GM21723 (cell line): ENCODE measurements at regions not wholly inside any gene's neighbourhood (a gene's known extent, or its start where the extent isn't known, plus 50 kb on each side); places are given as distances from the start of the nearest gene placed in this dataset.

Experiments
- ATAC-seq: cut with Tn5 transposase; IDR thresholded peaks from one replicate; pipeline ENCODE4 v1.9.1; 2021; ENCODE audit warnings: mild to moderate bottlenecking, moderate library complexity; ENCODE audit not compliant: unreplicated experiment

GRCh38 chr4:173934933-173935620, 348.4 kb downstream of the FBXO8 start:
- ATAC-seq: no peak

GRCh38 chr4:173934201-173934600, 349.3 kb downstream of the FBXO8 start:
- ATAC-seq: no peak

GRCh38 chr4:173932701-173933100, 350.8 kb downstream of the FBXO8 start:
- ATAC-seq: no peak

- no peak for ATAC-seq
Measured at GRCh38 chr4:173930329-173930967, 353.0 kb downstream of the FBXO8 start.

GRCh38 chr4:173929921-173930320, 353.5 kb downstream of the FBXO8 start:
- ATAC-seq: no peak

- no peak for ATAC-seq
Measured at GRCh38 chr4:173924561-173924960, 358.9 kb downstream of the FBXO8 start.

GRCh38 chr4:173919861-173920260, 363.6 kb downstream of the FBXO8 start:
- ATAC-seq: no peak

- no peak for ATAC-seq
Measured at GRCh38 chr4:173919196-173919595, 364.3 kb downstream of the FBXO8 start.

GRCh38 chr4:173917255-173917960, 366.1 kb downstream of the FBXO8 start:
- no peak for ATAC-seq

GRCh38 chr4:173913496-173913895, 370.0 kb downstream of the FBXO8 start:
- no peak for ATAC-seq

- ATAC-seq: no peak
Measured at GRCh38 chr4:173912384-173912783, 371.1 kb downstream of the FBXO8 start.

- no peak for ATAC-seq
Measured at GRCh38 chr4:173910891-173911290, 372.6 kb downstream of the FBXO8 start.

- no peak for ATAC-seq
Measured at GRCh38 chr4:173909294-173909693, 374.2 kb downstream of the FBXO8 start.

- no peak for ATAC-seq
Measured at GRCh38 chr4:173899813-173900212, 369.8 kb upstream of the HAND2 start.

GRCh38 chr4:173891072-173891471, 361.0 kb upstream of the HAND2 start:
- ATAC-seq: no peak

GRCh38 chr4:173883821-173884220, 353.8 kb upstream of the HAND2 start:
- no peak for ATAC-seq

GRCh38 chr4:173880897-173881296, 350.9 kb upstream of the HAND2 start:
- no peak for ATAC-seq

GRCh38 chr4:173879509-173879908, 349.5 kb upstream of the HAND2 start:
- ATAC-seq: no peak

GRCh38 chr4:173878701-173879100, 348.7 kb upstream of the HAND2 start:
- ATAC-seq: no peak

GRCh38 chr4:173871643-173872042, 341.6 kb upstream of the HAND2 start:
- no peak for ATAC-seq

GRCh38 chr4:173866322-173867026, 336.4 kb upstream of the HAND2 start:
- ATAC-seq: no peak
